ENCODE measurements at regions not wholly inside any gene's neighbourhood (a gene's known extent, or its start where the extent isn't known, plus 50 kb on each side); places are given as distances from the start of the nearest gene placed in this dataset.
"Not testable (repeated sequence)": the region's sequence is repeated elsewhere in the genome, so short reads cannot be mapped to it uniquely, and the experiment has no call there.

DNA sequence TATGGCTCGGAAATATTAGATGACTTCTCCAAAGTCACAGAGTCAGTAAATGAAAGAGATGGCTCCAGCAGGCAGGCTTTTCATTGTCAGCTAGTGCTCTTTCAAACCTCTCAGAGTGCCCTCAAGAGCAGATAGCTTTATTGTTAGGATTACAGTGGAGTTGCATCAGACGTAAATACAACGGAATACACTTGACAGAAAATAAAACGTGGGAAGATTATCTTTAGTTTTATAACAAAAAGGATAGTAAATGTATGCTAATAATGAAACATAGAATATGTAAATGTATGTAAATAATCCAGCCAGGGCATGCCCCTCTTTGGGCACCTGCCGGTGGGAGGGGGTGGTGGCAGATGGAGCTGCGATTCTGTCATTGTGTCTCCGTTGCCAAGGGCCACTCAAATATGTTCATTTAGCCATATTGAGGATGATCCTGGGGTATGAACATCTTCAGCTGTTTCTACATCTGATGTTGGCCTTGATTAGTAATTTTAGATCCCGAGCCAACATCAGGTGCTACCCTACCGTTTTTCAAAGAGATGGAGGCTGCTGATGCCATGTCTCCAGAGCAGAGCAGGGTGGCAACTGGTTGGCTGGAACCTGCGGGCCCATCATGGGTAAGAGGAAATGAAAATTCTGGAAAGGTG is 358.3 kb upstream of the SULF2 start:
- DNase-seq = no peak

DNA sequence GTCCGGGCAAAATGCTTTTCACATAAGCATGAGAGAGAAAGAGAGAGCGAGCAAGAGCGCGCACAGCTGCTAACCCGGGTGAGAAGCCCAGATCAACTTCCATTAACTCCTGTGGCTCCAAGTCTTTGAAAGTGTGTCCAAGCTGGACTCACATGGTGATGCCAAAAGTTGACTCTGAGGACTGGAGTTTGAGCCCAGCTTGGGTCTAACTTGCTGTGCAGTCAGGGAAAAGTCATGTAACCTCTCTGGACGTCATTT is 357.2 kb upstream of the SULF2 start:
- DNase-seq = no peak

DNA sequence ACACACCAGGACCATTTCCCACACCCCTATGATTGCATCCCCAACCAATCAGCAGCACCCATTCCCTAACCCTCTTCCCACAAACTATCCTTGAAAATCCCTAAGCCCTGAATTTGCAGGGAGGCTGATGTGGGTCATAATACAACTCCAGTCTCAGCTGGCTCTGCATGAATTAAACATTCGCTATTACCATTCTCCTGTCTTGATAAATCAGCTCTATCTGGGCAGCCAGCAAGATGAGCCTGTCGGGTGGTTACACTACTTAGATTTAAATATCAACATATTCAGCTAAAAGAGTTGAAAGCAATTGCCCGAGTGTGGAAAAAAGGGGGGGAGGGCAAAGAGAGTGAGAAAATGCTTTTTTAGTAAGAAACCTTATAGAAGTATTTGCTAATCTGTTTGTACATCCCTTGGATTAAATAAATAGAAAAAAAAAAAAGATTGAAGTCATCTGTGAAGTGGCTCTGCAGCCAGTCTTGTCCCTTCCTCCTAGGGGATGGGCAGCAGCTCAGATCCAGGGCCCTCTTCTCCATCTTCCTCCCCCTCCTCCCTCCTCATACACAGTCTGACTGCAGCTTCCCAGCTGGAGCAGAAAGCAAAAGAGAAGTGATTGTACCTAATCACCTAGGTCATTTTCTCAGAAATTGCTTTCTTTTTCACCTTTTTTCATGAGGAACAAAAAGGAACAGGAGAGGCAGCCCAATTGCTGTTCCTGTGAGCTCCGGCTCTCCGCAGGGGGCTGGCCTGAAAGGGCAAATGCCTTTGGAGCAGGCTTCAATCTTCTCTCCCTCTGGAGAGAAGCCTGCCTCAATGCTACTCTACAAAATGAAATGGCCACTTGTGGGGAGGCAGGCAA is 356.6 kb upstream of the SULF2 start:
- DNase-seq = no peak

DNA sequence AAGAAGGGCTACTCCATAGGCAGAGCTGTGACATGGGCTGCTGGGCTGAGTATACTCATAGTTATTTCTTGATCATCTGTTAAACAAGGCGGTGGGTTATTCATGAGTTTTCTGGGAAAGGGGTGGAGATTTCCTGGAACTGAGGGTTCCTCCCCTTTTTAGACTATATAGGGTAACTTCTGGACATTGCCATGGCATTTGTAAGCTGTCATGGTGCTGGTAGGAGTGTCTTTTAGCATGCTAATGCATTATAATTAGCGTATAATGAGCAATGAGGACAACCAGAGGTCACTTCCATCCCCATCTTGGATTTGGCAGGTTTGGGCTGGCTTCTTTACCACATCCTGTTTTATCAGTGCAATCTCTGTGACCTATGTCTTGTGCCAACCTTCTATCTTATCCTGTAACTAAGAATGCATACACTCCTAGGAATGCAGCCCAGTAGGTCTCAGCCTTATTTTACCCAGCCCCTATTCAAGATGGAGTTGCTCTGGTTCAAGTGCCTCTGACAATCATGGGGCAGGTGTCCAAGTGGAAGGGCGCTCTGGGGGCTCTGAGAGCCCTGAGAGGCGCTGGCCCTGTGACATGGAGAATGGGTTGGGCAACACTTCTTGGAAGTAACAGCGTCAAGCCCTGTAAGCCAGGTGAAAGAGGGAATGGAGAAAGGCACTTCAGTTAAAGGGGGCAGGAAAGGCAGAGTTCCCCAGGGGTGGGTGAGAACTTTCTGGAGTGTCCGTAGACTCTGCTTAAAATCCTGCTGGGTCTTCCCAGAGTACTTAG is 354.2 kb upstream of the SULF2 start:
- DNase-seq = no peak

DNA sequence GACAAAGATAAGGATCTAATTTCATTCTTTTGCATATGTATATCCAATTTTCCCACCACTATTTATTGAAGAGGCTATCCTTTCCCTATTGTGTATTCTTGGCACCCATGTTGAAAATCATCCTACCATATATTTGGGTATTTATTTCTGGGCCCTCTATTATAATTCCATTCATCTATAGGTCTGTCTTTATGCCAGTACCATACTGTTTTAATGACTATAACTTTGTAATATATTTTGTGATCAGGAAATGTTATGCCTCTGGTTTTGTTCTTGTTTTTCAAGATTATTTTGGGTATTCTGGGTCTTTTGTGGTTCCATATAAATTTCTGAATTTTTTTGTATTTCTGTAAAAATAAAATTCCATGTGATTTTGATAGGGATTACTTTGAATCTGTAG is 347.6 kb upstream of the SULF2 start:
- DNase-seq = no peak

DNA sequence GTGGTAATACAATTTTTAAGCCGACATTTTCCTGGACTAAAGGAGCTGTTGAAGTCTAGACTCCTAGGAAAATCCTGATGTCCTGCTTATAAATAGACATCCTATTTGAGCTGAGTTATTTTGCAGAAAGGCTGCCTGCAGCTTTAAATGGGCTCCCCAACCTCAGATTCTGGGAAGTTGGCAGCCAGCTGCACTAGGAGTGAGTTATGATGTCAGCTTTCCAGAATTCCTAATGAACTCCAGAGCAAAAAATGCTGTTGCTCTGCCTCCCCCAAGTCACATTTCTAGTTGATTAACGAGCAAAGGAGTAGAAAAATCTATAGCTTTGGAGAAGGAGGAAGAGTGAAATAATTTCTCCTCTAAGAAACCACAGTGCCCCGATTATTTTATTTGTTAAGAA is 346.3 kb upstream of the SULF2 start:
- DNase-seq = no peak

DNA sequence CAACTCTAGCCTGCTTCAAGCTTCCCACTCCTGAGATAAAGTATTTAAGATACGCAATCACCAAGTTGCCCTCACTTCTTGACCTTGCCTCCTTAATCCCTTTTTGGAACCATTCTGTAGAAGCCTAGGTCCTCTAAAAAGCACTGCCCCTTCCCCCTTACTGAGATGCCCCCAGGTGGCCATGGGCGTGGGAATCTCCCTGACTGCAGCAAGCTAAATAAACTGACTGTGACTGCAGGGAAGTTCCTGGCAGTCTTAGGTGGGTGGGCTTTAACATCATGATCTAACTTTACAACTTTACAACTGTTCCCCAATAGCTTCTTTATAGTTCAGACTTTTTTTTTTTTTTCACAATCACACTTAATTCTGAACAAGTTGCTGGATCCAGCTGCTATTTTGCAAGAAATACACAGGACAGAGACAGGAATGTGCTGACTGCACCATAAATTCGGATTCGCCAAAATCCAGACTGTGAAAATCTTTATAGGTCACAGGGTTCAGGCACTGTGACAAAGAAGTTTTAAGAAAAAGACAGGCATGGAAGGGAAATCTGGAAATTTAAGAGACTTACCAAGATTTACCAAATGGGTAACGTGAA is 344.2 kb upstream of the SULF2 start:
- DNase-seq = no peak

DNA sequence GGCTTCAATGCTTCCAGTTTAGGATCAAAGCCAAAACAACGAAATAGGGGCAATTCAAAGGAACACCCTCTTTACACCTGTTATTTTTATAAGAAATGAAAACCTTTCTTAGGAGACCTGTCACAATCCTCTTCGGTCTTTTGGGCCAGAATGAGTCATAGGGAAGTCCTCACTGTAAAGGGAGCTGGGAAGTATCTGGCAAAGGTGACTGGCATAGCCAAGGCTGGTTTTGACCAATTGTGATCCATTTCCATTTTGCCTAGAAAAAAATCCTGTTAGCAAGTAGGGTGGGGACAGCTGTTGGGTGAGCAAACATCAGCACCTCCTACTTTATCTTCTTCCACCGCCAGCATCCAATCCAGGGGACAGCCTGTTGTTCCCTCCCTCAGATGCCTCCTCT is 343.2 kb upstream of the SULF2 start:
- no peak for DNase-seq

DNA sequence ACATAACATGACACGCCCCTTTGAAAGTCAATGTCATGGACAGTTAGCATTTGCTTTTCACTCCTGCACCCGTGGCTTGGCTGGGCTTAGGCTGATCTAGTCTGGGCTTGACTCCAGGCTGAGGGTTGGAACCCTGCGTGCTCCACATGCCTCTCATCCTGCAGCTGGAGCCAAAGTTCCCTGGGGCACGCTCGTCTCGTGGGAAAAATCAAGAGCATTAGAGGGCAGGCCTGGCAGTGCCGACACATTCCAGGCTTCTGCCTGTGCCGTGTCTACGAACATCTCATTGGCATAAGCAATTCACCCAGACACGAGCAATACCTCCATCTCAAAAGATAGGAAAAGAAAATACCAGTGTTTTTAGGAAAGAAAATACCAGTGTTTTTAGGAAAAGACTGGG is 342.7 kb upstream of the SULF2 start:
- not testable (repeated sequence) for DNase-seq

DNA sequence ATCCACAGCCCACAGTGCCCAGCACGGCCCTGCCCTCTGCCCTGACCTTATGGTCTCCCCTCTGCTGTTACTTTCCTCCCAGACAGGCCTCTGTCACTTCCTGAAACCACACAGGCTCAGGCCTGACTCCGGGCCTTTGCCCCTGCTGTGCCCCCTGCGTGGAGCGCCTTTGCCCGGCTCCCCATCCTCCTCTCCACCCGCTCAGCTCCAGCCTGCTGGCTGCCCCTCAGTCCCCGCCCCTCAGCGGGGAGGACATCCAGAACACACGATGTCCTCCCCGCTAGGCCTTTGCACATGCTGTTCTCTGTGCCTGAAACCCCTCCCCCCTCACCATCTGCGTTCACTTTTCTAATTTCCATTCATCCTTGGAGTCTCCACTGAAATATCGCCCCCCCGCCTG is 341.9 kb upstream of the SULF2 start:
- DNase-seq = not testable (repeated sequence)

DNA sequence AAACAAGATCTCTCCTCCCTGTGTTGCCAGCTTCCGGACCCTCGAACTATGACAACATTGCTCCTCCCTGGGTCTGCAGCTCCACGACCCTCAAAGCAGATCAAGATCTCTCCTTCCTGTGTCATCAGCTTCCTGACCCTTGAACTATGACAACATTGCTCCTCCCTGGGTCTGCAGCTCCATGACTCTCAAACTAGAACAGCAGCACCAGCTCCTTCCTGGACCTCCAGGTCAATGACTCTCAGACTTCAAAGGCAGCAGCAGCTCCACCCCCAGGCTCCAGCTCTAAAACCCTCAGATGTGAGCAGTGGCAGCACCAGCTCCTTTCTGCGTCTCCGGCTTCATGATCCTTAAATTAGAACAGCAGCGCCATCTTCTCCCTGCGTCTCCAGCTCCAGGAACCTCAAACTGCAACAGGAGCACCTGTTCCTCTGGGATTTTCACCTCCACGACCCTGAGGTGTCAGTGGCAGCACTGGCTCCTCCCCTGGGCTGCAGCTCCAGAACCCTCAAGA is 341.0 kb upstream of the SULF2 start:
- DNase-seq = no peak

DNA sequence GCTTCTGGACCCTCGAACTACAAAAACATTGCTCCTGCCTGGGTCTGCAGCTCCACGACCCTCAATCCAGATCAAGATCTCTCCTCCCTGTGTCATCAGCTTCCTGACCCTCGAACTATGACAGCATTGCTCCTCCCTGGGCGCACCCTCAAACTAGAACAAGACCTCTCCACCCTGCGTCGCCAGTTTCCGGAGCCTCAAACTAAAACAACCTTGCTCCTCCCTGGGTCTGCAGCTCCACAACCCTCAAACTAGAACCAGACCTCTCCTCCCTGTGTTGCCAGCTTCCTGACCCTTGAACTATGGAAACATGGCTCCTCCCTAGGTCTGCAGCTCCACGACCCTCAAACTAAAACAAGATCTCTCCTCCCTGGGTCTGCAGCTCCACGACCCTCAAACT is 339.7 kb upstream of the SULF2 start:
- no peak for DNase-seq

DNA sequence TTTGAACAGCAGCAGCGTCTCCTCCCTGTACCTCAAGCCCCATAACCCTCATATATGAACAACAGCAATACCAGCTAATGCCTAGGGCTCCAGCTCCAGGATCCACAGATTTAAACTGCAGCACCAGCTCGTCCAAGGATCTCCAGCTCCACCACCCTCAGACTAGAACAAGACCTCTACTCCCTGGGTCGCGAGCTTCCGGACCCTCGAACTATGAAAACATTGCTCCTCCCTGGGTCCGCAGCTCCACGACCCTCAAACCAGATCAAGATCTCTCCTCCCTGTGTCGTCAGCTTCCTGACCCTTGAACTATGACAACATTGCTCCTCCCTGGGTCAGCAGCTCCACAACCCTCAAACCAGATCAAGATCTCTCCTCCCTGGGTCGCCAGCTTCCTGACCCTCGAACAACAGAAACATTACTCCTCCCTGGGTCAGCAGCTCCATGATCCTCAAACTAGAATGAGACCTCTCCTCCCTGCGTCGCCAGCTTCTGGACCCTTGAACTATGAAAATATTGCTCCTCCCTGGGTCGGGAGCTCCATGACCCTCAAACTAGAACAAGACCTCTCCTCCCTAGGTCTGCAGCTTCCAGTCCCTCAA is 339.0 kb upstream of the SULF2 start:
- DNase-seq = no peak

DNA sequence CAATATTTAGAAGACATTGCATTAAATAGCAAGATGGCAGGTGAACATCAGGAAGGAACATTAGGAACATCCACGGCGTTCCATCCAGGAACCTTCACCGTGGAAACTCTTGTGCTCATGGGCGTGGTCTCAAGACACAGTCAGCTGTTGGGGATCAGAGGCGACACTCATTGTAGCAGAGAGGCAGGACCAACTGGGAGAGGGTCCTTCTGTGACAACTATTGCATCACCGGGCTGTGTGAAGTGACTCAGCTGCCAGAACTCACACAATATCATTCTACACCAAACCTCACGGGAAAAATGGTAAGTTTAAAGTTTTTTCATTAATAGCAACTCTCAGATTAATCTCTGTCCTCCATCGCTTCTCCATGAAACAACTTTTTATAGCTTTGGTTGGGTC is 334.8 kb upstream of the SULF2 start:
- DNase-seq = no peak

DNA sequence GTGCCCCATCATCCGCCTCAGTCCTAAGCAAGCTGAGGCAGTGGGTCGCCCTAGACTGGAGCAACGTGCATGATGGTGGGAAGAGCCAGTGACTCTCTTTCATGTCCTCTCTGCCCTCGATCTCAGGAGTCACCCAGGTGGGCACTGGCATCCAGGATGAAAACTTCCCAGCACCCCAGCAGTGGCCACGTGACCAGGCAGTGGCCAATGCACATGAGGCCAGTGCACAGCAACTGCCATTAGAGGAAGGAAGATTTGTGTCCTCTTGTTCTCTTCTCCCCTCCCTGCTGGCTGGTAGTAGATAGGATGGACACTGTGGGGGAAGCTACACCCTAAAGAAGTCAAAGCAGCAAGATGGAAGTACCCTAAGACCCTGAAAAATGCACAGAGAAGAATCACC is 334.1 kb upstream of the SULF2 start:
- DNase-seq = not testable (repeated sequence)

DNA sequence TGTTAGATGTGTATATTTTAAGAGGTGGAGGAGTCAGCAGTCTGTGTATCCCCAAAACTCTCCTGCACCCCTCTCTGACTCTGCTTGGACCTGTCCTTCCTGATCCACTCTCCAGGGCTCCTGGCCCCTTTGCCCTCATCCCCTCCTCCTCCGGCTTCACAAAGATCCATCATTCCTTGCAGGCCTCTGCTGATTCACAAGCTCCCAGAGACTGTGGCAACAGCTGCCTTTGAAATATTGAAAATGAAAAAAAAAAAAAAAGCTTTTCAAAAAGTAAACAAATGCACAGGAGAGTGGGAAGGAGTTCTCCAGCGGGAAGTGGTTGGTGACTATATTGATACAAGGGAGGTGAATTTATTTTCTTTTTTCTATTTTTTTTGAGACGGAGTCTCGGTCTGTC is 330.2 kb upstream of the SULF2 start:
- no peak for DNase-seq

DNA sequence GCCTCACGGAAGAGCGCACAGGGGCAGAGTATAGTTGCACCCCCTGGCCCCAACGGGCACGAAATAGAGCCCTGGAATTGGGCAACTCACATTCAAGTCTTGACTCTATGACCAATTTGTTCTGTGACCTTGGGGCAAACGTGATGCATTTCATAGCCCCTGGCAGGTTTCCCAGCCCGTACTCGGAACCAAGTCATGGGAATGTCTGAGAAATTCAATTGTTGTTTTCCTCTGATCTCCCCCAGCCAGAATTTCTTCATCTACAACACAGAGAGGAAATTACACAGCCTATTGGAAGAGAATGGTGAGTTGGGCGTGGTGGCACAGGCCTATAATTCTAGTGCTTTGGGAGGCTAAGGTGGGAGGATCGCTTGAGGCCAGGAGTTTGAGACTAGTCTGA is 322.3 kb upstream of the SULF2 start:
- no peak for DNase-seq

DNA sequence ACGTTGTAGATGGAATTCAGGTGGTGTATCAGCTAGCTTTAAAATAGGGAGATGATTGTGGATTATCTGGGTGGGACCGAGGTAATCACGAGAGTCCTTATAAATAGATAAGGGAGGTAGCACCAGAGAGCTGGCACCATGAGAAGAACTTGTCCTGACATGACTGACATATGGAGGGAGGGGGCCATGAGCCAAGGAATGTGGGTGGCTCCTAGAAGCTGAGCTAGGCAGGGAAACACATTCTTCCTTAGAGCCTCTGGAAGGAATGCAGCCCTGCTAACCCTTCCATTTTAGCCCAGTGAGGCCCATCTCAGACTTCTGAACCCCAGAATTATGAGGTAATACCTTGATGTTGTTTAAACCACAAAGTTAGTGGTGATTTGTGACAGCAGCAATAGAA is 321.1 kb upstream of the SULF2 start:
- no peak for DNase-seq

DNA sequence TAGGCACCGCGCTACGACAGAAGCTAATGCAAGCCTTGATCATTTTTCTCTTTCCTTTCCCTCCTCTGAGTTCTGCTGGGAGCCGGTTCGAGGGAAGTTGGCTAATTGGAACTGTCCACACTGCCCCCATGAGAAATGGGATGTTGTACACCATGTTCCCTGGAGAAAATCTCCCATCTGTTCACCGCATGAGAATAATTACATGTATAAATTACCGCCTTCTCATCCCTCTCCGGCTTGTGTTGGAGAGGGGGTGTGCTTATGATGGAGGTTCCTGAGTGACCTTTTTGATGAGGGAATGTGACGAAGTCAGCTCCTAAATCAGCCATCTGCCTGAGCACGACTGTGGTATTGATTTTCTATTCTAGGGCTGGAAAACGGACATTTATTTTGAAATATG is 320.2 kb upstream of the SULF2 start:
- no peak for DNase-seq

DNA sequence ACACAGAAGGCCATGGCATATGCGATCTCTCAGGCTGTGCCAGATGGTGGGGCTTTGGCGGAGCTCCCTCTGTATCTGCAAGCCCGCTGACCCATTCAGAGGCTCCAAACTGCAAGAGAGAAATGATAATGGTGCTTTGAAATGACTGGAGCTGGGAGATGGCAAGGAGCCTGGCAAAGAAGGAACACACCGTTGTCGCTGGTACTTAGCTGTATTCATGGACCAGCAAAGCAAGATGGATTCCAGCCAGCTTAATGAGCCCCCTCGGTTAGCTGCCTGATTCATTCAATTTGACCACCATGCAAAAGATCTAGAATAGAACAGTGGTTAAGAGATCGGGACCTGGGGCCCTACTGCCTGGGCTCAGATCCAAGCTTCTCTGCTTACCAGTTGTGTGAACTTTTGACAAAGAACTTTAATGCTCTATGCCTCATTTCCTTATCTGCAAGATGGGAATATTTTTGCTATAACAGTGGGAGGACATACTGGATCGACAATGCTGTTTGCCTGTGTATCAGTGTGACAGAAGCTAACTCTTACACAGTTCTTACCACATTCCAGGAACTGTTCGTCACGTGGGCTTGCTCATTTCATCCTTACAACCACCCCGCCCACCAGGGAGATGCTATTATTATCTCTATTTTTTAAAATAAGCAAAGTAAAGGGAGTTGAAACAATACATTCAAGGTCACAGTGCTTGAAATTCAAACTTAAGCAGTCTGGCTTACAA is 317.8 kb upstream of the SULF2 start:
- no peak for DNase-seq

DNA sequence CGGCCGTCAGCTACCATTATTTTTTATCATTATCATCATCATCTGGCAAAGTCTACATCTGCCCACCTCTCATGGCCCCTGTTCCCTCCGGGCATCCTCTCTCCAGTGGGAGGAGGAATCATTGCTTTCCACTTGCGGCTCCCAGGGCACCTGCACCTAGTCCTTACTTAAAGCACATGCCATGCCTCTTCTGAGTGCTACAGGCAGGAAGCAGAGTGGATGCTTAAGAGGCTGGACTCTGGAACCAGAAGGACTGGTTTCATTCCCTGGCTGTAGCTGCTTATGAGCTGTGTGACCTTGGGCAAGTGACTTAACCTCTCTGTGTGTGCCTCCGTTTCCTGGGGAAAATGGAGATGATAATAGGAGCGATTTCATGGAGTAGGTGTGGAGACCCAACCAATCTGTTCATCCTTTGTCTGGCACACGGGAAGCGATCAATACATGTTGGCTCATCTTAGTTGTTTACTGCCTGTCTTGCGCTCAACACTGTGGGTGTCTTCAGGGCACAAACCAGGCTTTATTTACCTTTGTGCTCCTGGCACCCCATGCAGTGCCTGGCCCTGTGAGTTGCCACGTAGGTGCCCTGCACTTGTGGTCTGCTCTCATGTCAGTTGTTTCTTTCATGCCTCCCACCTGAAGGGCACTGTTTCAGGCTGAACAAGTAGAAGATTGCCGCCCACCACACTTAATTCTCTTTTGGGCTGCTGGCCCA is 317.0 kb upstream of the SULF2 start:
- DNase-seq = no peak

DNA sequence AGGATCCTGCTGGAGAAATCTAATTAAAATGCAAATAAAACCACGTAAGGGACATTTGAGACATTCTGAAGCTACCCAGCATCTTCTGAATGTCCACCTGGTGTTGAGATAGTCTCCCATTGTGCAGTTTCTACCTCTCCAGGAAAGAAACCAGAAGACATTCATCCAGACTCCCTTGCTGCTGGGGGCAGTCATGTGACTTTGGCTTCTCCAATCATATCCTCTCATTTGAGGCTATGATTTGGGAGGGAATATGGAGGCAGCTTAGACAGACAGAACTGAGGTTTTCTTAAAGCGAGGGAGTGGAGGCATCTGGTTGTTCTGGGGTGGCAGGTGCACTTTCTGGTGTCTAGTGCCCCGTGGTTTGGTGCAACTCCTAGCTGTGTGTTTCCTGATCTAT is 315.2 kb upstream of the SULF2 start:
- DNase-seq = no peak

Data from T-helper 2 cell (primary cell).